GM12892 (cell line): ENCODE measurements at regions not wholly inside any gene's neighbourhood (a gene's known extent, or its start where the extent isn't known, plus 50 kb on each side); places are given as distances from the start of the nearest gene placed in this dataset.

Source experiments
- POLR2A ChIP-seq: IDR thresholded peaks from 2 replicates; pipeline ENCODE4 v1.6.1; 2011; ENCODE audit warnings: low read depth, low read length, control low read depth
- POLR2AphosphoS5 ChIP-seq: IDR thresholded peaks from 2 replicates; pipeline ENCODE4 v1.6.1; 2011; ENCODE audit warnings: low read depth, low read length, control low read depth
- TAF1 ChIP-seq: IDR thresholded peaks from 2 replicates; pipeline ENCODE4 v1.6.1; 2011; ENCODE audit warnings: low read depth, mild to moderate bottlenecking, control low read depth, low read length, borderline replicate concordance

DNA sequence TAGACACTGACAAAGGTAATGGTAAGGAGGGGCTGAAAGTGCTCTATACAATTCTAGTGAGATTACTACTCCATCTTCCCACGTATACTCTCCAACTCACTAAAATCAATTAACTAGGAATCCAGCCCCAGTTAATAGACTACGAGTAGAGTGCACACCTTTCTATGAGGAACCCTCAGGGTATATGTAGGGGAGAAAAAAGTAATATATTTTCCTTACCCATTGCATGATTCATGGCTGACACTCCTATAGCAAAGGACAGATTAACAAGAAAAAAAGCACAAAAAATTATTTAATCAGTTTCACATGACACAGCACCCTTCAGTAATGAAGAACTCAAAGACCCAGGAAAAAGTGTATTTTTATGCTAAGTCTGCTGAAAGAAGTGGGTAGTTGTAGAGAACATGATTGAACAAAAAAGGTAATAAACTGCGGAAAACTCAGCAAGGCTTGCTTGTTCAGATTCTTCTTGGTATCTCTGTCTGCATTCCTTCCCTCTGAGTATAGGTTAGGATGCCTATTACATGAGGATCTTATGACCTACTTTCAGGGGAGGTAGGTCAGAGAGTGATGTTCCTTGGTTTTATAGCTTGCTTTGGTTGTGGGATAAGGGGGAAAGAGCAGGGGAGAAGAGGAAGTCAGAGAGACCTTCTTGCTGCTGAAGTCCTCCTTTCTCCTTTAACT, 342.0 kb upstream of the DLGAP1 start:
- TF ChIP-seq POLR2A (no peak), POLR2AphosphoS5 (no peak), TAF1 (no peak)
